Neural cell (in vitro differentiated cells): ENCODE measurements at regions not wholly inside any gene's neighbourhood (a gene's known extent, or its start where the extent isn't known, plus 50 kb on each side); places are given as distances from the start of the nearest gene placed in this dataset.

Experiments
- H2AFZ ChIP-seq: fragments of 200-600, 300-800 bp; sonication (generic), shearing (Covaris generic); 2 replicates; pipeline ENCODE4 v1.6.0; 2014; ENCODE audit warnings: low read depth, mild to moderate bottlenecking, antibody characterized with exemption, low read length, moderate library complexity
- H3F3A ChIP-seq: fragments of 200-600 bp; shearing (Covaris generic); 2 replicates; pipeline ENCODE4 v1.6.1; 2016; ENCODE audit warnings: mild to moderate bottlenecking, moderate library complexity, mixed read lengths, antibody characterized with exemption, low read length; ENCODE audit not compliant: insufficient read depth, poor library complexity, severe bottlenecking
- H3K27ac ChIP-seq: fragments of 200-600, 300-800 bp; sonication (generic), shearing (Covaris generic); 2 replicates; pipeline ENCODE4 v1.5.1; 2014; ENCODE audit warnings: mild to moderate bottlenecking, low read length, moderate library complexity
- H3K27me3 ChIP-seq: fragments of 300-800, 200-600 bp; sonication (generic), shearing (Covaris generic); 2 replicates; pipeline ENCODE4 v1.6.0; 2014; ENCODE audit warnings: mild to moderate bottlenecking, low read depth, low read length, moderate library complexity; ENCODE audit not compliant: insufficient read depth
- H3K36me3 ChIP-seq: fragments of 300-800, 200-600 bp; sonication (generic), shearing (Covaris generic); 2 replicates; pipeline ENCODE4 v1.5.1; 2014; ENCODE audit warnings: mild to moderate bottlenecking, antibody characterized with exemption, low read length, moderate library complexity; ENCODE audit not compliant: insufficient read depth
- H3K4me2 ChIP-seq: fragments of 300-800, 200-600 bp; sonication (generic), shearing (Covaris generic); 2 replicates; pipeline ENCODE4 v1.6.0; 2014; ENCODE audit warnings: mild to moderate bottlenecking, low read length
- H3K4me3 ChIP-seq: fragments of 300-800, 200-600 bp; sonication (generic), shearing (Covaris generic); 2 replicates; pipeline ENCODE4 v1.5.1; 2014; ENCODE audit warnings: mild to moderate bottlenecking, low read length, moderate library complexity
- H3K79me2 ChIP-seq: fragments of 200-600 bp; shearing (Covaris generic); replicated peaks from 2 replicates; pipeline ENCODE4 v1.6.0; 2014; ENCODE audit warnings: mild to moderate bottlenecking, low read length, moderate library complexity; ENCODE audit not compliant: insufficient read depth
- H3K9ac ChIP-seq: fragments of 300-800, 200-600 bp; sonication (generic), shearing (Covaris generic); 2 replicates; pipeline ENCODE4 v1.6.1; 2016; ENCODE audit warnings: mild to moderate bottlenecking, low read length, mixed read lengths
- H3K9me2 ChIP-seq: fragments of 200-600 bp; shearing (Covaris generic); 2 replicates; pipeline ENCODE4 v1.6.1; 2016; ENCODE audit warnings: mild to moderate bottlenecking, low read length, mixed read lengths; ENCODE audit not compliant: insufficient read depth
- H3K9me3 ChIP-seq: fragments of 200-600, 300-800 bp; sonication (generic), shearing (Covaris generic); 2 replicates; pipeline ENCODE4 v1.6.1; 2016; ENCODE audit warnings: mild to moderate bottlenecking, mixed run types, low read length, moderate library complexity, mixed read lengths
- H4K20me1 ChIP-seq: fragments of 200-600 bp; shearing (Covaris generic); 2 replicates; pipeline ENCODE4 v1.6.1; 2016; ENCODE audit warnings: mild to moderate bottlenecking, mixed run types; ENCODE audit not compliant: insufficient read depth
- EP300 ChIP-seq: fragments of 450-650 bp; conservative IDR thresholded peaks from 2 replicates; pipeline ENCODE4 v1.6.1; 2014; ENCODE audit warnings: antibody characterized with exemption, mild to moderate bottlenecking, moderate library complexity; ENCODE audit not compliant: poor library complexity, severe bottlenecking
- EZH2 ChIP-seq: fragments of 200-600, 300-800 bp; shearing (Covaris generic), sonication (generic); IDR thresholded peaks from 2 replicates; pipeline ENCODE4 v1.6.1; 2014; ENCODE audit warnings: antibody characterized with exemption, low read length, borderline replicate concordance, mild to moderate bottlenecking; ENCODE audit not compliant: insufficient read depth, poor library complexity, severe bottlenecking
- MXI1 ChIP-seq: fragments of 450-650 bp; conservative IDR thresholded peaks from 2 replicates; pipeline ENCODE4 v1.6.1; 2014; ENCODE audit warnings: antibody characterized with exemption, mild to moderate bottlenecking; ENCODE audit not compliant: poor library complexity, severe bottlenecking
- POLR2AphosphoS5 ChIP-seq: IDR thresholded peaks from 2 replicates; pipeline ENCODE4 v1.6.1; 2012
- RAD21 ChIP-seq: fragments of 450-650 bp; conservative IDR thresholded peaks from 2 replicates; pipeline ENCODE4 v1.6.1; 2014; ENCODE audit warnings: antibody characterized with exemption, mild to moderate bottlenecking, moderate library complexity
- REST ChIP-seq: IDR thresholded peaks from 2 replicates; pipeline ENCODE4 v1.6.1; 2012; ENCODE audit warnings: borderline replicate concordance
- SMC3 ChIP-seq: fragments of 450-650 bp; conservative IDR thresholded peaks from 2 replicates; pipeline ENCODE4 v1.6.1; 2014; ENCODE audit warnings: antibody characterized with exemption, mild to moderate bottlenecking, moderate library complexity; ENCODE audit not compliant: poor library complexity
- TAF1 ChIP-seq: IDR thresholded peaks from 2 replicates; pipeline ENCODE4 v1.6.1; 2012; ENCODE audit warnings: low read depth
- TF ChIP-seq, protein P1 (sequence below): fragments of 450-650 bp; IDR thresholded peaks from 2 replicates; pipeline ENCODE4 v1.5.1; 2014; ENCODE audit warnings: antibody characterized with exemption, mild to moderate bottlenecking, moderate library complexity; ENCODE audit not compliant: poor library complexity, severe bottlenecking

GRCh38 chr20:48405909-48406308, 421.9 kb downstream of the PREX1 start:
- Histone ChIP-seq H3K27me3 (no peaks in the 10 kb centered on the region), H3K36me3 (no peaks in the 10 kb centered on the region), H3K27ac (no peak overlapping the region), H2AFZ (no peak overlapping the region), H3K9me2 (no peaks in the 10 kb centered on the region), H3K9me3 (no peaks in the 10 kb centered on the region), H3K4me3 (no peak overlapping the region), H4K20me1 (no peaks in the 10 kb centered on the region), H3F3A (no peaks in the 10 kb centered on the region), H3K79me2 (no peaks in the 10 kb centered on the region), H3K9ac (no peak overlapping the region), H3K4me2 (no peak overlapping the region)
- no peak for TF ChIP-seq EZH2
- no peak for TF ChIP-seq RAD21
- TF ChIP-seq POLR2AphosphoS5 = no peak
- no peak for TF ChIP-seq SMC3
- no peak for TF ChIP-seq EP300

- Histone ChIP-seq H3K79me2 (no peaks in the 10 kb centered on the region), H3K27ac (no peak overlapping the region), H3K4me2 (no peak overlapping the region), H2AFZ (no peak overlapping the region), H3K9ac (no peak overlapping the region), H3K27me3 (no peaks in the 10 kb centered on the region), H3K9me3 (no peaks in the 10 kb centered on the region), H3K9me2 (no peaks in the 10 kb centered on the region), H4K20me1 (no peaks in the 10 kb centered on the region), H3K4me3 (no peak overlapping the region), H3F3A (no peaks in the 10 kb centered on the region), H3K36me3 (no peaks in the 10 kb centered on the region)
- TF ChIP-seq SMC3 = no peak
- no peak for TF ChIP-seq RAD21
- TF ChIP-seq EP300 = no peak
- no peak for TF ChIP-seq TAF1
- TF ChIP-seq, protein P1, sequence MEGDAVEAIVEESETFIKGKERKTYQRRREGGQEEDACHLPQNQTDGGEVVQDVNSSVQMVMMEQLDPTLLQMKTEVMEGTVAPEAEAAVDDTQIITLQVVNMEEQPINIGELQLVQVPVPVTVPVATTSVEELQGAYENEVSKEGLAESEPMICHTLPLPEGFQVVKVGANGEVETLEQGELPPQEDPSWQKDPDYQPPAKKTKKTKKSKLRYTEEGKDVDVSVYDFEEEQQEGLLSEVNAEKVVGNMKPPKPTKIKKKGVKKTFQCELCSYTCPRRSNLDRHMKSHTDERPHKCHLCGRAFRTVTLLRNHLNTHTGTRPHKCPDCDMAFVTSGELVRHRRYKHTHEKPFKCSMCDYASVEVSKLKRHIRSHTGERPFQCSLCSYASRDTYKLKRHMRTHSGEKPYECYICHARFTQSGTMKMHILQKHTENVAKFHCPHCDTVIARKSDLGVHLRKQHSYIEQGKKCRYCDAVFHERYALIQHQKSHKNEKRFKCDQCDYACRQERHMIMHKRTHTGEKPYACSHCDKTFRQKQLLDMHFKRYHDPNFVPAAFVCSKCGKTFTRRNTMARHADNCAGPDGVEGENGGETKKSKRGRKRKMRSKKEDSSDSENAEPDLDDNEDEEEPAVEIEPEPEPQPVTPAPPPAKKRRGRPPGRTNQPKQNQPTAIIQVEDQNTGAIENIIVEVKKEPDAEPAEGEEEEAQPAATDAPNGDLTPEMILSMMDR = no peak
- no peak for TF ChIP-seq REST
- TF ChIP-seq MXI1 = no peak
Observed at GRCh38 chr20:48404598-48404997, 423.2 kb downstream of the PREX1 start.

- H3K79me2 ChIP-seq = no peaks in the 10 kb centered on the region
- no peaks in the 10 kb centered on the region for H3K36me3 ChIP-seq
- H3K27me3 ChIP-seq = no peaks in the 10 kb centered on the region
- H3K9me2 ChIP-seq = no peaks in the 10 kb centered on the region
- no peaks in the 10 kb centered on the region for H3K9me3 ChIP-seq
- H4K20me1 ChIP-seq = no peaks in the 10 kb centered on the region
- H3K9ac ChIP-seq = no peak overlapping the region
- H3K4me2 ChIP-seq = no peak overlapping the region
- H3F3A ChIP-seq = no peaks in the 10 kb centered on the region
- H2AFZ ChIP-seq = no peak overlapping the region
- no peak overlapping the region for H3K4me3 ChIP-seq
- no peak overlapping the region for H3K27ac ChIP-seq
- no peak for TF ChIP-seq EP300
- no peak for TF ChIP-seq REST
- no peak for TF ChIP-seq TAF1
- TF ChIP-seq POLR2AphosphoS5 = no peak
- TF ChIP-seq RAD21 = no peak
- TF ChIP-seq EZH2 = no peak
- TF ChIP-seq, protein P1 = no peak
- no peak for TF ChIP-seq MXI1
- no peak for TF ChIP-seq SMC3
Observed at GRCh38 chr20:48403167-48403761, 424.5 kb downstream of the PREX1 start.
